CD14-positive monocyte (primary cell): ENCODE measurements at regions not wholly inside any gene's neighbourhood (a gene's known extent, or its start where the extent isn't known, plus 50 kb on each side); places are given as distances from the start of the nearest gene placed in this dataset.

ENCODE experiments used
- DNase-seq, 3 donors: peaks; one replicate each; pipeline ENCODE4 v3.0.0-alpha.2; 2011 to 2022
- H2AFZ ChIP-seq: 2 replicates; pipeline ENCODE4 v1.6.0; 2012; ENCODE audit warnings: mild to moderate bottlenecking, low read depth, low read length, inconsistent platforms; ENCODE audit not compliant: insufficient read depth, poor library complexity, severe bottlenecking
- H3K27ac ChIP-seq, 2 donors: 1 replicate in 1 of 2; 2 replicates in 1 of 2; pipeline ENCODE4 v1.5.1; 2012 to 2013; ENCODE audit warnings: low read length in 2 of 2, control low read depth in 1 of 2, inconsistent platforms in 1 of 2, low read depth in 1 of 2, mild to moderate bottlenecking in 1 of 2
- H3K27me3 ChIP-seq, 2 donors: one replicate each; pipeline versions ENCODE4 v1.6.0 to v1.6.1; 2011 to 2013; ENCODE audit warnings: low read length in 2 of 2; ENCODE audit not compliant: control insufficient read depth in 2 of 2, insufficient read depth in 2 of 2
- H3K36me3 ChIP-seq, 2 donors: replicated peaks in 1 of 2; 1 replicate in 1 of 2; 2 replicates in 1 of 2; pipeline versions ENCODE4 v1.5.1 to v1.6.1; 2012 to 2013; ENCODE audit warnings: low read length in 2 of 2, control low read depth in 1 of 2, inconsistent platforms in 1 of 2, mild to moderate bottlenecking in 1 of 2; ENCODE audit not compliant: insufficient read depth in 2 of 2, control insufficient read depth in 1 of 2
- H3K4me1 ChIP-seq, 2 donors: 1 replicate in 1 of 2; 2 replicates in 1 of 2; pipeline versions ENCODE4 v1.5.1 to v1.6.1; 2012 to 2013; ENCODE audit warnings: low read length in 2 of 2, control low read depth in 1 of 2, inconsistent platforms in 1 of 2, mild to moderate bottlenecking in 1 of 2, moderate library complexity in 1 of 2; ENCODE audit not compliant: insufficient read depth in 2 of 2, control insufficient read depth in 1 of 2
- H3K4me2 ChIP-seq: replicated peaks from 2 replicates; pipeline ENCODE3; 2012; ENCODE audit warnings: low read length, moderate library complexity, mild to moderate bottlenecking; ENCODE audit not compliant: poor library complexity, severe bottlenecking; ENCODE audit errors: extremely low read depth
- H3K4me3 ChIP-seq, 3 experiments: fragments of 200-600 bp in 1 of 3; sonication (generic) in 1 of 3; replicated peaks in 1 of 3; 1 replicate in 2 of 3; 2 replicates in 1 of 3; pipeline ENCODE4 v1.5.1; 2011 to 2013; ENCODE audit warnings: low read length in 3 of 3, mild to moderate bottlenecking in 3 of 3, control low read depth in 2 of 3, low read depth in 2 of 3, inconsistent platforms in 1 of 3, moderate library complexity in 1 of 3
- H3K79me2 ChIP-seq: 2 replicates; pipeline ENCODE4 v1.6.0; 2012; ENCODE audit warnings: mild to moderate bottlenecking, control low read depth, inconsistent platforms, low read length, moderate library complexity; ENCODE audit not compliant: insufficient read depth
- H3K9ac ChIP-seq: 2 replicates; pipeline ENCODE4 v1.6.0; 2017; ENCODE audit warnings: low read length, mild to moderate bottlenecking; ENCODE audit not compliant: insufficient read depth, poor library complexity, severe bottlenecking
- H3K9me3 ChIP-seq, 2 donors: replicated peaks in 1 of 2; 1 replicate in 1 of 2; 2 replicates in 1 of 2; pipeline versions ENCODE4 v1.5.1 to v1.6.1; 2012 to 2013; ENCODE audit warnings: low read length in 2 of 2, control low read depth in 1 of 2; ENCODE audit not compliant: control insufficient read depth in 1 of 2, insufficient read depth in 1 of 2
- H4K20me1 ChIP-seq: 2 replicates; pipeline ENCODE4 v1.6.0; 2012; ENCODE audit warnings: mild to moderate bottlenecking, low read length, control low read depth, moderate library complexity; ENCODE audit not compliant: insufficient read depth
- H3K27ac Mint-ChIP-seq, 7 donors: one replicate each; pipeline ENCODE4 v1.8.0; 2020; ENCODE audit warnings: mild to moderate bottlenecking in 7 of 7, mixed read lengths in 7 of 7, moderate library complexity in 6 of 7, inconsistent platforms in 2 of 7
- H3K27me3 Mint-ChIP-seq, 3 donors: one replicate each; pipeline ENCODE4 v1.8.0; 2021 to 2022; ENCODE audit warnings: low read depth in 3 of 3, mild to moderate bottlenecking in 3 of 3, mixed read lengths in 3 of 3, moderate library complexity in 3 of 3, inconsistent platforms in 1 of 3
- H3K36me3 Mint-ChIP-seq, 2 donors: one replicate each; pipeline ENCODE4 v1.8.0; 2020; ENCODE audit warnings: mixed read lengths in 2 of 2, inconsistent platforms in 1 of 2, mild to moderate bottlenecking in 1 of 2
- H3K4me1 Mint-ChIP-seq: one replicate; pipeline ENCODE4 v1.8.0; 2020; ENCODE audit warnings: mild to moderate bottlenecking, mixed read lengths
- H3K4me3 Mint-ChIP-seq, 2 donors: one replicate each; pipeline ENCODE4 v1.8.0; 2020; ENCODE audit warnings: mild to moderate bottlenecking in 2 of 2, mixed read lengths in 2 of 2, moderate library complexity in 1 of 2
- H3K9me3 Mint-ChIP-seq, 7 donors: one replicate each; pipeline ENCODE4 v1.8.0; 2020 to 2022; ENCODE audit warnings: mixed read lengths in 7 of 7, mild to moderate bottlenecking in 6 of 7, moderate library complexity in 6 of 7, inconsistent platforms in 2 of 7
- CTCF ChIP-seq: fragments of 200-600 bp; IDR thresholded peaks from one replicate; pipeline ENCODE4 v1.8.0; 2022; ENCODE audit warnings: antibody characterized with exemption, mild to moderate bottlenecking
- WGBS: methylation state at CpG from one replicate; pipeline ENCODE4 v1.1.5; 2013; ENCODE audit warnings: missing lambda C conversion rate; ENCODE audit not compliant: insufficient coverage; 5-methylcytosine and 5-hydroxymethylcytosine counted together
- intact Hi-C, 2 donors: fragments of 100-400 bp; cut with micrococcal nuclease; formaldehyde crosslinking; loops; one replicate each; pipeline versions ENCODE4 v1.15.0 to v1.15.1; 2023

GRCh38 chr5:71838286-71838685, 119.2 kb downstream of the CARTPT start:
- Mint-ChIP-seq H3K4me3 (no peak overlapping the region), H3K4me1 (peaks cover 14% of the 10 kb centered on the region), H3K9me3 (peaks cover 0 to 5% (median 2%) of the 10 kb centered on the region in 7 donors), H3K27me3 (peaks cover 0 to 2% (median 1%) of the 10 kb centered on the region in 3 donors), H3K36me3 (no peaks in the 10 kb centered on the region), H3K27ac (no peak overlapping the region)
- H3K9me3 ChIP-seq: no peaks in the 10 kb centered on the region
- H3K79me2 ChIP-seq: no peaks in the 10 kb centered on the region
- H3K27ac ChIP-seq: no peak overlapping the region
- H3K4me2 ChIP-seq: no peak overlapping the region
- DNase-seq: no peak
- H3K9ac ChIP-seq: no peak overlapping the region
- no peak overlapping the region for H3K4me3 ChIP-seq
- WGBS: 100% methylated on average over 2 of the region's 4 CpGs
- H3K27me3 ChIP-seq: no peaks in the 10 kb centered on the region
- no peaks in the 10 kb centered on the region for H4K20me1 ChIP-seq
- H3K4me1 ChIP-seq: peaks cover 5 to 21% of the 10 kb centered on the region in 2 donors
- H3K36me3 ChIP-seq: no peaks in the 10 kb centered on the region
- no peak overlapping the region for H2AFZ ChIP-seq
- intact Hi-C loops: no loop called here
- TF ChIP-seq CTCF: no peak

- Histone ChIP-seq H3K4me1 (peaks cover 5 to 11% of the 10 kb centered on the region in 2 donors), H3K79me2 (no peaks in the 10 kb centered on the region), H3K4me3 (no peak overlapping the region), H3K27me3 (no peaks in the 10 kb centered on the region), H3K27ac (no peak overlapping the region), H3K9ac (no peak overlapping the region), H3K36me3 (no peaks in the 10 kb centered on the region), H3K9me3 (no peaks in the 10 kb centered on the region), H3K4me2 (no peak overlapping the region), H2AFZ (no peak overlapping the region), H4K20me1 (no peaks in the 10 kb centered on the region)
- Mint-ChIP-seq H3K27me3 (peaks cover 0 to 2% (median 1%) of the 10 kb centered on the region in 3 donors), H3K27ac (no peak overlapping the region), H3K4me1 (peaks cover 13% of the 10 kb centered on the region), H3K4me3 (no peak overlapping the region), H3K36me3 (no peaks in the 10 kb centered on the region), H3K9me3 (peaks cover 0 to 5% (median 2%) of the 10 kb centered on the region in 7 donors)
- DNase-seq: no peak
- no peak for TF ChIP-seq CTCF
- intact Hi-C loops: no loop called here
- 88% methylated on average over 5 of the region's 6 CpGs for WGBS
Observed at GRCh38 chr5:71839096-71839884, 120.2 kb downstream of the CARTPT start.
